Right atrium auricular region (tissue), 2 donors: ENCODE measurements at regions not wholly inside any gene's neighbourhood (a gene's known extent, or its start where the extent isn't known, plus 50 kb on each side); places are given as distances from the start of the nearest gene placed in this dataset.

Experiments
- DNase-seq: peaks from one replicate; pipeline ENCODE4 v3.0.0-alpha.2; 2019; ENCODE audit warnings: low spot score
- H3K27ac ChIP-seq, 2 donors: fragments of 200-600 bp; sonication (generic); 1 replicate in 1 of 2; 2 replicates in 1 of 2; pipeline ENCODE4 v1.5.1; 2016 to 2019
- H3K27me3 ChIP-seq, 2 donors: fragments of 200-600 bp; sonication (generic); one replicate each; pipeline versions ENCODE4 v1.5.1 to v1.6.0; 2017 to 2019
- H3K36me3 ChIP-seq: fragments of 200-600 bp; sonication (generic); one replicate; pipeline ENCODE4 v1.5.1; 2016
- H3K4me1 ChIP-seq, 2 donors: fragments of 200-600 bp; sonication (generic); one replicate each; pipeline versions ENCODE4 v1.5.1 to v1.6.0; 2017 to 2019
- H3K4me3 ChIP-seq, 2 donors: fragments of 200-600 bp; sonication (generic); 1 replicate in 1 of 2; 2 replicates in 1 of 2; pipeline ENCODE4 v1.5.1; 2017 to 2019; ENCODE audit warnings: mild to moderate bottlenecking in 1 of 2, moderate library complexity in 1 of 2
- H3K9me3 ChIP-seq, 2 donors: fragments of 200-600 bp; sonication (generic); one replicate each; pipeline ENCODE4 v1.5.1; 2019
- TF ChIP-seq, protein P1 (sequence below), 2 donors: fragments of 200-600 bp; sonication (generic); IDR thresholded peaks; one replicate each; pipeline ENCODE4 v1.5.1; 2019; ENCODE audit warnings: antibody characterized with exemption in 2 of 2

DNA sequence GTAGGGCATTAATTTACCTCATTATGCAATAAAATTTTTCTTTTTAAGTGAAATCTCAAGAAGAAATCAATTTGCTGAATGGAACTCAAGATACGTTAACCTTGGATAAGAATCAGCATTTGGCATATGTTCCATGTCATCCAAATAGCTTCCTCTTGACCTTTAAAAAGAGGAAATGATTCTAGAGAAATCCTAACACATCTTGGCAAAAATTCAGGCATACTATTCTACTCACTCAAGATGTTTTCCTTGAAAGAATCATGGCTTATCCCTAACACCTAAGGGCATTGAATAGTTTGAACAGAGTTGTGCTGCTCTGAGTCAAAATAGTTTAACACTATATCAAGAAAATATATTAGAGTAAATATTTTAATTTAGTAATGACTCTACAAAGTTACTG, 678.0 kb downstream of the EPHA4 start:
- H3K4me3 ChIP-seq, result no peak overlapping the region
- H3K27me3 ChIP-seq, result no peaks in the 10 kb centered on the region
- H3K36me3 ChIP-seq, result no peaks in the 10 kb centered on the region
- DNase-seq, result no peak
- TF ChIP-seq, protein P1, sequence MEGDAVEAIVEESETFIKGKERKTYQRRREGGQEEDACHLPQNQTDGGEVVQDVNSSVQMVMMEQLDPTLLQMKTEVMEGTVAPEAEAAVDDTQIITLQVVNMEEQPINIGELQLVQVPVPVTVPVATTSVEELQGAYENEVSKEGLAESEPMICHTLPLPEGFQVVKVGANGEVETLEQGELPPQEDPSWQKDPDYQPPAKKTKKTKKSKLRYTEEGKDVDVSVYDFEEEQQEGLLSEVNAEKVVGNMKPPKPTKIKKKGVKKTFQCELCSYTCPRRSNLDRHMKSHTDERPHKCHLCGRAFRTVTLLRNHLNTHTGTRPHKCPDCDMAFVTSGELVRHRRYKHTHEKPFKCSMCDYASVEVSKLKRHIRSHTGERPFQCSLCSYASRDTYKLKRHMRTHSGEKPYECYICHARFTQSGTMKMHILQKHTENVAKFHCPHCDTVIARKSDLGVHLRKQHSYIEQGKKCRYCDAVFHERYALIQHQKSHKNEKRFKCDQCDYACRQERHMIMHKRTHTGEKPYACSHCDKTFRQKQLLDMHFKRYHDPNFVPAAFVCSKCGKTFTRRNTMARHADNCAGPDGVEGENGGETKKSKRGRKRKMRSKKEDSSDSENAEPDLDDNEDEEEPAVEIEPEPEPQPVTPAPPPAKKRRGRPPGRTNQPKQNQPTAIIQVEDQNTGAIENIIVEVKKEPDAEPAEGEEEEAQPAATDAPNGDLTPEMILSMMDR (IDR thresholded peaks at IDR 0.05), result no peak
- H3K4me1 ChIP-seq, result peaks cover 0 to 11% of the 10 kb centered on the region in 2 donors
- H3K9me3 ChIP-seq, result no peaks in the 10 kb centered on the region
- no peak overlapping the region for H3K27ac ChIP-seq

DNA sequence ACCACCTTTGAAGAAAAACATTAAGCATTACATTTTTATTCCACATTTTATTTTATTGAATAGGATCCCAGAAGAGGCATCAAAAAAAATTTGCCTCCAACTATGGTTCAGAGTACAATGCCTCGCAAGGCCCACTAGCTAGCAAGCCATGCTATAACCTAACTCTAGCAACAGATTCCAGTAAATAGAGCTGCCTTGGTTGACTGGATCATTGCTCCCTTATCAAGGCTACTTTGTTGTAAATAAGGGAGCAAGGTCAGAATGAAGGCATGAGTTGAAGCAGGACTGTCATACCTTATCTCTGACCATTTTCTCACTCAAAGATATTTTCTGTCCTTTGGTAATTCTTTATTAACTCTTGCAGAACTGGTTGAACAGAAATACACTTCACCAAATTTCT, 672.6 kb downstream of the EPHA4 start:
- Histone ChIP-seq H3K9me3 (no peaks in the 10 kb centered on the region), H3K27me3 (no peaks in the 10 kb centered on the region), H3K27ac (peak overlapping the region in 1 of 2 donors; percentile 33), H3K4me1 (peaks cover 0 to 5% of the 10 kb centered on the region in 2 donors), H3K4me3 (no peak overlapping the region), H3K36me3 (no peaks in the 10 kb centered on the region)
- DNase-seq, result no peak
- TF ChIP-seq, protein P1 (IDR thresholded peaks at IDR 0.05), result no peak

DNA sequence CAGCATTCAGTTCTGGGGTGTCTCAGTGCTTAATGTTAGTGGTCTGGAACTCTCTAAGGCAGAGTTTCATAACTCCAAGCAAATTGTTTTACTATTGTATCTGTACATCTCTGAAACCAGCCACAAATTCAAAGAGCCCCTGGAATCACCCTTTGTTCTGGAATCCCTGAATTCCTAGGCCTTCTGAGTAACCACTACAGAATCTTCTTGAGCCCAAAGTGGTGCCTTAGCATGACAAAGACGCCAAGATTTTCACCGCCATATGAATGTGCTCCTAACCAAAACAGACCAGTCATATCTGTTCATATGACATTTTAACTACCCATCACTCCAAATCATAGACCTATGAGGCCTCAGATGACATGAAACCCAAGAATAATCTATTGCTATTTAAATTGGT, 668.1 kb downstream of the EPHA4 start:
- no peaks in the 10 kb centered on the region for H3K27me3 ChIP-seq
- no peak overlapping the region for H3K27ac ChIP-seq
- DNase-seq, result no peak
- H3K36me3 ChIP-seq, result no peaks in the 10 kb centered on the region
- H3K4me1 ChIP-seq, result peaks cover 0 to 5% of the 10 kb centered on the region in 2 donors
- H3K4me3 ChIP-seq, result no peak overlapping the region
- no peaks in the 10 kb centered on the region for H3K9me3 ChIP-seq
- TF ChIP-seq, protein P1 (IDR thresholded peaks at IDR 0.05), result no peak

DNA sequence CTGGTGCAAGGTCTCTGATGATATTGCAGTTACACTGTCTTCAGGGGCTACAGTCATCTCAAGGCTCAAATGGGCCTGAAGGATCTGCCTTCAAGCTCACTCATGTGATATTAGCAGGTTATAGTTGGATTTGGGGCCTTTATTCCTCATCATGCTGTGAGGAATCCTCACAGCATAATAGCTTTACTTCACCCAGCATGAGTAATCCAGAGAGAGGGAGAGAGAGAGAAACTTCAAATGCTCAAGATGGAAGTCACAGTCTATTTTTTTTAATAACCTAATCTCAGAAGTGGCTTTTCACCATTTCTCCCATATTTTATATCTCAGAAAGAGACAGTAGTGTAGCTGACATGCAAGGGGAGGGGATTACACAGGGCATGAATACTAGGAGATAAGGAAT, 658.7 kb downstream of the EPHA4 start:
- no peaks in the 10 kb centered on the region for H3K36me3 ChIP-seq
- no peaks in the 10 kb centered on the region for H3K4me1 ChIP-seq
- DNase-seq, result no peak
- H3K4me3 ChIP-seq, result no peak overlapping the region
- no peak overlapping the region for H3K27ac ChIP-seq
- TF ChIP-seq, protein P1 (IDR thresholded peaks at IDR 0.05), result no peak
- H3K9me3 ChIP-seq, result no peaks in the 10 kb centered on the region
- H3K27me3 ChIP-seq, result no peaks in the 10 kb centered on the region

DNA sequence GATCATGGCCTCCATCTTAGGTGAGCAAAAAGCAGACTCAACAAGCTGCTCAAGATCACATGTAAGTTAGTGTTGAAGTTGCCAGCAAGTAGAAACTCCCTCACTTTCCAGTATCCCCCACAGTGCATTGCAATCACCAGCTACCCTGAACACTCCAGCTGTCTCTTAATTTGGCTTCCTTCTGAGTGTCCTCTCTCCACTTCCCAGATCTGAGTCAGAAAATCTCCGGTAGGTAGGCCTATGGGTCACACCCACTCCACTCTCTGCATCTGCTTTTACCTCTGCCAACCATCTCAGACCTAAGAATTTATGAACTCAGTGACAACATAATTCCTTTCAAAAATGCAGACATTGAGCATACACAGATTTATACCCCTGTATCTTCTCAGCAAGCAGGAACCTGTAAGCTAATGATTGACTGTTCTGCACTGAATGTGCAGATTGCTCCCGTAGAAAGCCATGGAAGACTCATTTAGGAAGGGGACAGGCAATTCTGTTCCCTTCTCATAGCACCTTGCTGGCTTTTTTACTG, 656.9 kb downstream of the EPHA4 start:
- Histone ChIP-seq H3K27me3 (no peaks in the 10 kb centered on the region), H3K27ac (no peak overlapping the region), H3K4me3 (no peak overlapping the region), H3K4me1 (no peaks in the 10 kb centered on the region), H3K9me3 (no peaks in the 10 kb centered on the region), H3K36me3 (no peaks in the 10 kb centered on the region)
- TF ChIP-seq, protein P1 (IDR thresholded peaks at IDR 0.05), result no peak
- DNase-seq, result no peak

DNA sequence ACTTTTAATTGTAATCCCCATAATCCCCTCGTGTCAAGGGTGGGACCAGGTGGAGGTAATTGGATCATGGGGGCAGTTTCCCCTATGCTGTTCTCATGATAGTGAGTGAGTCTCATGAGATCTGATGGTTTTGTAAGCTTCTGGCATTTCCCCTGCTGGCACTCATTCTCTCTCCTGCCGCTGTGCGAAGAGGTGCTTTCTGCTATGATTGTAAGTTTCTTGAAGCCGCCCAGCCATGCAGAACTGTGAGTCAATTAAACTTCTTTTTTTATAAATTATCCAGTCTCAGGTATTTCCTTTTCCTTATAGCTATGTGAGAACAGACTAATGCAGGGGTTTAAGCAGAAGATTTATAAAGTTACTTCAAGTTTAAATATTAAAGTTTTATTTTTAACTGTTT, 655.2 kb downstream of the EPHA4 start:
- Histone ChIP-seq H3K4me3 (no peak overlapping the region), H3K4me1 (no peaks in the 10 kb centered on the region), H3K27ac (no peak overlapping the region), H3K27me3 (no peaks in the 10 kb centered on the region), H3K9me3 (no peaks in the 10 kb centered on the region), H3K36me3 (no peaks in the 10 kb centered on the region)
- TF ChIP-seq, protein P1 (IDR thresholded peaks at IDR 0.05), result no peak
- no peak for DNase-seq
